Tibial artery (tissue), 4 donors: ENCODE measurements at regions not wholly inside any gene's neighbourhood (a gene's known extent, or its start where the extent isn't known, plus 50 kb on each side); places are given as distances from the start of the nearest gene placed in this dataset.

Experiments
- DNase-seq, 2 donors: peaks; one replicate each; pipeline ENCODE4 v3.0.0-alpha.2; 2019
- H3K27ac ChIP-seq, 2 donors: fragments of 200-600 bp; sonication (generic) in 1 of 2; 1 replicate in 1 of 2; 2 replicates in 1 of 2; pipeline ENCODE4 v1.5.1; 2018 to 2019; ENCODE audit warnings: mild to moderate bottlenecking in 1 of 2
- H3K27me3 ChIP-seq, 2 donors: fragments of 200-600 bp; sonication (generic) in 1 of 2; one replicate each; pipeline versions ENCODE4 v1.5.1 to v1.6.0; 2016 to 2019
- H3K36me3 ChIP-seq, 3 donors: fragments of 200-600 bp; sonication (generic) in 2 of 3; one replicate each; pipeline ENCODE4 v1.5.1; 2016 to 2019; ENCODE audit warnings: mild to moderate bottlenecking in 2 of 3
- H3K4me1 ChIP-seq, 4 donors: fragments of 200-600 bp; sonication (generic) in 2 of 4; 1 replicate in 3 of 4; 2 replicates in 1 of 4; pipeline ENCODE4 v1.5.1; 2016 to 2019
- H3K4me3 ChIP-seq, 2 donors: fragments of 200-600 bp; sonication (generic) in 1 of 2; 1 replicate in 1 of 2; 2 replicates in 1 of 2; pipeline ENCODE4 v1.5.1; 2018 to 2019; ENCODE audit warnings: mild to moderate bottlenecking in 2 of 2
- H3K9me3 ChIP-seq, 3 donors: fragments of 200-600 bp; sonication (generic) in 1 of 3; one replicate each; pipeline ENCODE4 v1.5.1; 2016 to 2019
- CTCF ChIP-seq, 2 experiments: fragments of 200-600 bp in 1 of 2; fragments of 450-650 bp in 1 of 2; IDR thresholded peaks; one replicate each; pipeline ENCODE4 v1.5.1; 2017 to 2019; ENCODE audit warnings: antibody characterized with exemption in 2 of 2, mild to moderate bottlenecking in 1 of 2, moderate library complexity in 1 of 2
- intact Hi-C: fragments of 100-400 bp; cut with DNase I; formaldehyde crosslinking; loops from one replicate; pipeline ENCODE4 v1.15.0; 2023; ENCODE audit warnings: low total_unique reads

- H3K36me3 ChIP-seq: no peaks in the 10 kb centered on the region
- H3K4me1 ChIP-seq: peaks cover 0 to 44% (median 33%) of the 10 kb centered on the region in 4 donors
- H3K27ac ChIP-seq: peak overlapping the region; percentile 80 to 83
- no peak for DNase-seq
- H3K4me3 ChIP-seq: no peak overlapping the region
- intact Hi-C loops: loop anchor here (5.0 kb wide), 1 partner anchor 47 kb away; no protein-coding TSS in a partner anchor
- no peaks in the 10 kb centered on the region for H3K27me3 ChIP-seq
- TF ChIP-seq CTCF (IDR thresholded peaks at IDR 0.05): no peak
- no peaks in the 10 kb centered on the region for H3K9me3 ChIP-seq
Measured at GRCh38 chr15:66849393-66849745, 147.3 kb downstream of the SMAD6 start.

- DNase-seq: no peak
- Histone ChIP-seq H3K36me3 (no peaks in the 10 kb centered on the region), H3K9me3 (no peaks in the 10 kb centered on the region), H3K27ac (peak overlapping the region; percentile 80 to 83), H3K4me1 (peaks cover 0 to 41% (median 32%) of the 10 kb centered on the region in 4 donors), H3K27me3 (no peaks in the 10 kb centered on the region), H3K4me3 (no peak overlapping the region)
- no peak for TF ChIP-seq CTCF (IDR thresholded peaks at IDR 0.05)
- intact Hi-C loops: loop anchor here (5.0 kb wide), 5 partner anchors 47 to 342 kb away; partner anchors contain the start of genes SMAD6 and ZWILCH
Measured at GRCh38 chr15:66849746-66850077, 147.7 kb downstream of the SMAD6 start.

DNA sequence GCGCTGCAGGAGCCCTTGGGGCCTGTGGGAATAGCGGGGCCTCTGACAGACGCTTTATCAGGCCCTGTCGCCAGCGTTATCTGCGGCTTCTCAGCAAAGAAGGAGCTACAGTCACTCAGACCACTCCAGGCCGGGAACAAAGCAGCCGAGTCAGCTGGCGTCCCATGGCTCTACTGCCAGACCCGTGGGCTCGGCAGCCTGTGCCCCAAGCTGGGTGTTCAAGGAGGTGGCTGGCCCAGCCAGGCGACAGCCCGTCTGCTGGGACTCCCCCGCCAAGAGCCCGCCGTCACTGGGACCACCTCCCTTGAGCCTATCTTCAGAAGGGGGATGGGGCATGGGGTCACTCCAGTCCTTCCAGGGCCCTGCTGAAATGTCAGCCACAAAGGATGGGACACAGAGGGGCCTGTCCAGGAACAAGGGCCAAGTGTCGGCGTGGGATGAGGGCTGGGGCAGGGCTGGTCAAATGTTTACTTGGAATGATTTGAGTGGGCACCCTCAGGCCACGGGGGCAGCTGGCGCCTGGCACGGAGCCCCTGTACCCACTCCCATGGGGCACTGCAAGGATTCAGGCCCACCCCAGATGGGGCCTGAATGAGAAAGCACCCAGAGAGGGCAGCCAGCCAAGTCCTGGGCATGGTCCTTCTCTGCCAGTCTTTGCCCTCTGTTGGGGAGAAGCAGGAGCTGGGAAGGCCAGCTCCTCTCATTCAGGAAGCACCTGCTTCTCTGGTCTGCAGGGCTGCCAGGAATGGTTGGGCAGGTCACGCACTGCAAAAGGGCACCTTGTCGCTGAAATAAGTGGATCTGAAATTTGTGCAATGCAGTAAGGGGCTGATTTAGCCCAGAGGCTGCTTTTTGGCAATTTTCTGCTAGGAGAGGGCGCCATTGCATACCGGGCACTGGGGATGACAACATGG, 148.3 kb downstream of the SMAD6 start:
- peak in 1 of 2 donors; percentile 77 for DNase-seq
- H3K4me1 ChIP-seq: peaks cover 0 to 41% (median 32%) of the 10 kb centered on the region in 4 donors
- TF ChIP-seq CTCF (IDR thresholded peaks at IDR 0.05): no peak
- H3K27ac ChIP-seq: peak overlapping the region; percentile 80 to 83
- H3K9me3 ChIP-seq: no peaks in the 10 kb centered on the region
- intact Hi-C loops: loop anchor here (5.0 kb wide), 4 partner anchors 78 to 343 kb away; partner anchors contain the start of genes SMAD6 and ZWILCH
- no peaks in the 10 kb centered on the region for H3K27me3 ChIP-seq
- H3K36me3 ChIP-seq: no peaks in the 10 kb centered on the region
- no peak overlapping the region for H3K4me3 ChIP-seq

DNA sequence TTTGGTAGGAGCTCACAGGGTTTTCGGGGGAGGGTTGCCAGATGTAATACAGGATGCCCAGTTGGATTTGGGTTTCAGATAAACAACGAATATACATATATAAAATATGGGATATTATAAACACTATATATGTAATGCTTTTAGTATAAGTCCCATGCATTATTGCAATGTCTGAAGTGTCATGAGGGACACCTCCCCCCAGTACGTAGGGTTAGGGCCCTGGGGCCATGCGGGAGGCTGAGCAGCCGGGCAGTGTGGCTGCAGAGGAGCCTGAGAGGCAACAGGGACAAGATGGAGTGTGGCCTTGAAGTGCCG, 148.9 kb downstream of the SMAD6 start:
- intact Hi-C loops: loop anchor here (5.0 kb wide), 4 partner anchors 79 to 344 kb away; partner anchors contain the start of genes SMAD6 and ZWILCH
- no peak for DNase-seq
- no peak overlapping the region for H3K4me3 ChIP-seq
- no peaks in the 10 kb centered on the region for H3K27me3 ChIP-seq
- no peak for TF ChIP-seq CTCF (IDR thresholded peaks at IDR 0.05)
- peaks cover 0 to 41% (median 32%) of the 10 kb centered on the region in 4 donors for H3K4me1 ChIP-seq
- H3K9me3 ChIP-seq: no peaks in the 10 kb centered on the region
- H3K36me3 ChIP-seq: no peaks in the 10 kb centered on the region
- H3K27ac ChIP-seq: peak overlapping the region; percentile 80 to 83

DNA sequence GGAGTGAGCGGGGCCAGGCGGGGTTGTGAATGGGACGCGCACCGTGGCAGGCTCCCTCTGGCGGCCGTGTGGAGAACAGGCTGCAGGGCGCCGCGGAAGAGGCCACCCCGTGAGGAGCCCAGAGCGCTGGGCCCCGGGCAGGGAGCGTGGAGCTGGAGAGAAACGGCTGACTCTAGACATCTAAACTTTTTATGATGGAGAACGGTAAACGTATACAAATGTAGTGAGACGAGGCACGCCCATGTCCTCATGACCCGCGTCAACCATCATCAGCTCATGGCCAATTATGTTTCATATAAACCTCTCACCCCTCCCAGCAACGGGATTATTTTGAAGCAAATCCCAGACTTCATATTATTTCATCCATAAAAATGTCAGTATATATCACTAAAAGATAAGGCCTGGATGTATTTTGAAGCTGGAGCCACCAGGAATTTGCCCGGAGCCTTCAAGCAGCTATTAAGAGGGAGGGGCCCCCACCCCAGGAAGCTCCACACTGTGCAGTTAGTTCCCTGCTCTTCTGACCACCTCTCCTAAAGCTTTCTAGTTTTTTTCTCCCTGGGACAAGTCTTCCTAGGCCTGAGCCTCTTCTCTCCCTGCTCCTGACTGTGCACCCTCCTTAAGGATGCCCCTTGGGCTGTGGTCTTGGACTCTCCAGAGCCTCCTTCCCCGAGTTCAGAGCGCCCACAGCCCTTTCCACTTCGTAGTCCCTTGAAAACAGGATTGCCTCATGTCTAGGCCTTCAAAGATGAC, 149.5 kb downstream of the SMAD6 start:
- peaks cover 0 to 41% (median 32%) of the 10 kb centered on the region in 4 donors for H3K4me1 ChIP-seq
- H3K27me3 ChIP-seq: no peaks in the 10 kb centered on the region
- no peaks in the 10 kb centered on the region for H3K36me3 ChIP-seq
- H3K4me3 ChIP-seq: no peak overlapping the region
- peak; percentile 98 to 99 for TF ChIP-seq CTCF (IDR thresholded peaks at IDR 0.05)
- H3K27ac ChIP-seq: peak overlapping the region; percentile 80 to 83
- DNase-seq: peak; percentile 88 to 93
- H3K9me3 ChIP-seq: no peaks in the 10 kb centered on the region
- intact Hi-C loops: loop anchor here (5.0 kb wide), 4 partner anchors 79 to 344 kb away; partner anchors contain the start of genes SMAD6 and ZWILCH
